Aorta (tissue), 5 donors: ENCODE measurements at regions not wholly inside any gene's neighbourhood (a gene's known extent, or its start where the extent isn't known, plus 50 kb on each side); places are given as distances from the start of the nearest gene placed in this dataset.

Source experiments
- ATAC-seq: fragments of 200-7000 bp; cut with Tn5 transposase; one replicate; pipeline ENCODE4 v1.9.1; 2022; ENCODE audit warnings: moderate library complexity; ENCODE audit not compliant: low FRiP score
- DNase-seq, 2 donors: peaks; one replicate each; pipeline ENCODE4 v3.0.0-alpha.2; 2020
- H3K27ac ChIP-seq, 2 donors: one replicate each; pipeline ENCODE4 v1.5.1; 2013; ENCODE audit warnings: low read length in 2 of 2, mild to moderate bottlenecking in 2 of 2, moderate library complexity in 2 of 2, control low read depth in 1 of 2, inconsistent platforms in 1 of 2, low read depth in 1 of 2
- H3K27me3 ChIP-seq, 2 donors: one replicate each; pipeline ENCODE4 v1.6.1; 2013; ENCODE audit warnings: control low read depth in 1 of 2, low read length in 1 of 2, mild to moderate bottlenecking in 1 of 2, moderate library complexity in 1 of 2; ENCODE audit not compliant: insufficient read depth in 2 of 2, control insufficient read depth in 1 of 2
- H3K36me3 ChIP-seq, 2 donors: one replicate each; pipeline ENCODE4 v1.6.1; 2013; ENCODE audit warnings: control low read depth in 1 of 2, low read length in 1 of 2, mild to moderate bottlenecking in 1 of 2; ENCODE audit not compliant: insufficient read depth in 2 of 2, control insufficient read depth in 1 of 2
- H3K4me1 ChIP-seq, 2 donors: one replicate each; pipeline ENCODE4 v1.6.1; 2013; ENCODE audit warnings: low read length in 2 of 2, control low read depth in 1 of 2, mild to moderate bottlenecking in 1 of 2, moderate library complexity in 1 of 2; ENCODE audit not compliant: insufficient read depth in 2 of 2, control insufficient read depth in 1 of 2
- H3K4me3 ChIP-seq, 2 donors: one replicate each; pipeline ENCODE4 v1.5.1; 2013; ENCODE audit warnings: low read length in 2 of 2, control low read depth in 1 of 2, mild to moderate bottlenecking in 1 of 2
- H3K9me3 ChIP-seq: one replicate; pipeline ENCODE4 v1.6.1; 2013; ENCODE audit warnings: mild to moderate bottlenecking, low read length; ENCODE audit not compliant: control insufficient read depth
- WGBS, 2 donors: extraction: QIAGEN DNeasy Blood & Tissue Kit; methylation state at CpG; one replicate each; pipeline ENCODE4 v1.1.7; 2013; 5-methylcytosine and 5-hydroxymethylcytosine counted together
- intact Hi-C, 2 donors: fragments of 100-400 bp; cut with DNase I; formaldehyde crosslinking; loops; one replicate each; pipeline versions ENCODE4 v1.14.2 to v1.15.0; 2022
- donor health status: healthy with polysubstance abuse.
- donor health status: Bipolar disorder and iron deficiency.
- donor health status: DM: no; HTN: no; CAD: no.
- donor health status: DM: no; HTN: no; CAD: no.
- donor health status: DM: yes; HTN: yes; CAD: no.

DNA sequence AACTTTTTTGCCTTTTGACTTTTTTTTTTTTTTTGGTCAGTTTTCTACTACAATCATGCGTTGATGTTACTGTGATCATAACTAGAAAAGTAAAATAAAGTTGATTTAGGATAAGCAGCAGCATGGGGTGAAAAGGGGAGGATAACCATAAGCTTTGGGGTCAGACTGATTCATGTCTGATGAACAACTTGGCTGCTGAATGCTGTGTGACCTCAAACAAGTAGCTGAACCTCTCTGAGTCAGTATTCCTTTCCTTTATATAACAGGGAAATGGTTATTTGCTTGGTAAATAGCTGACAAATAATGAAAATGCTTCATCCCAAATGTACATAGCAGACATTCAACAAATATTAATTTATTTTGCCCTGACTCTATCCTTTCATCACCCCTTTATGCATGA, 413.0 kb downstream of the VRK1 start:
- intact Hi-C loops, result no loop called here
- peaks cover 1% of the 10 kb centered on the region for H3K9me3 ChIP-seq
- DNase-seq (no peak), ATAC-seq (no peak)
- WGBS, 2 donors, result 84 to 96% methylated on average over 1 of the region's 1 CpG
- no peak overlapping the region for H3K4me3 ChIP-seq
- H3K36me3 ChIP-seq, result no peaks in the 10 kb centered on the region
- no peak overlapping the region for H3K27ac ChIP-seq
- H3K27me3 ChIP-seq, result no peaks in the 10 kb centered on the region
- H3K4me1 ChIP-seq, result no peaks in the 10 kb centered on the region

DNA sequence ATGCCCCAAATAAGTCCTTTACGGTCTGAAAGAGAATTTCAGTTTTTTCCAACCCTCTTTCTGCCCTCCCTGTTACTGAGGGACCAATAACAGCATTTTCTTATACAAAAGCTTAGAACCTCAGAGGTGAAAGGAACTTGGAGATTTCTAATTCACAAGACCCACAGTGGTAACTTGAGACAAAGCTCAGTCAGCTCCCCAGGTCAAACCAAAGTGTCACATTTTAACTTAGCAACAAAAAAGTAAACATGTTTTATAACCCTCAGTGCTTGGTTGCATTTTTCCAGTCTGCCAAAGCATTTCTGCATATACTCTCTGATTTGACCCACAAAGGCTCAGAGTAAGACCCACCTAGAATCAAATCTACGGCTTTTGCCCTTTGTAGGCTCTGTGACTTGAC, 415.2 kb downstream of the VRK1 start:
- intact Hi-C loops, result no loop called here
- WGBS, 2 donors, result 64 to 67% methylated on average over 2 of the region's 2 CpGs
- no peak for DNase-seq

GRCh38 chr14:97213720-97214119, 416.5 kb downstream of the VRK1 start:
- H3K36me3 ChIP-seq, result no peaks in the 10 kb centered on the region
- H3K4me1 ChIP-seq, result no peaks in the 10 kb centered on the region
- H3K27me3 ChIP-seq, result no peaks in the 10 kb centered on the region
- no peaks in the 10 kb centered on the region for H3K9me3 ChIP-seq
- DNase-seq (no peak), ATAC-seq (no peak)
- intact Hi-C loops, result no loop called here
- no peak overlapping the region for H3K4me3 ChIP-seq
- 32 to 47% methylated on average over 4 of the region's 4 CpGs for WGBS, 2 donors
- no peak overlapping the region for H3K27ac ChIP-seq

More for the DNA sequence above, 415.2 kb downstream of the VRK1 start:
- ATAC-seq, result no peak
- H3K4me3 ChIP-seq, result no peak overlapping the region
- no peaks in the 10 kb centered on the region for H3K36me3 ChIP-seq
- H3K9me3 ChIP-seq, result no peaks in the 10 kb centered on the region
- H3K4me1 ChIP-seq, result no peaks in the 10 kb centered on the region
- H3K27me3 ChIP-seq, result no peaks in the 10 kb centered on the region
- H3K27ac ChIP-seq, result no peak overlapping the region

DNA sequence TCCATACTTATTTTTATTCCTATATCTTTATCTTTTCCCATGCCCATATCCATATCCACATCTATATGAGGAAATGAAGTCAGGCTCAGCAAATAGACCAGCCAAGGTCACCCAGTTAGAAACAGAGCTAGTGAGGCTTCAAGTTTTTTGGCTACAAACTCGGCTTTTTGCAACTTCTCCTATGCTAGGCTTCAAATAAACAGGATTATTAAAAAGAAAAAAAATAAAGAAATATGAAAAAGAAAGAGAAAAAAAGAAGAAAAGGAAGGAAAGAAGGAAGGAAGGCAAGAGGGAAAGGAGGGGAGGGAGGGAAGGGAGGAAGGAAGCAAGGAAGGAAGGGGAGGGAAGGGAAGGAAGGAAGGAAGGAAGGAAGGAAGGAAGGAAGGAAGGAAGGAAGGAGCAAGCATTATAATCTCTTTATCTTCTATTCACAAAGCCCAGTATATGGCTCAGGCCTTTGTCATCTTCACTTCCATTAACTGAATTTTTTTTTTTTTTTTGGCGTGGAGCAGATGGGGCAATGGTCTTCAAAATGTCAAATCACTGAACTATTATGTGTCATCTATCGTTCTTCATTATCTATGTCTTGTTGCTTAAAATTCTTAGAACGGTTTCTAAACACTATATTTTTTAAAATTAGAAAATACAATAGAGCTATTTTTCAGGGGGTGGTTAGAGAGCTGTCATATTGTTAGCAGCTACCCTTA, 418.2 kb downstream of the VRK1 start:
- Histone ChIP-seq H3K9me3 (no peaks in the 10 kb centered on the region), H3K27me3 (no peaks in the 10 kb centered on the region), H3K4me3 (no peak overlapping the region), H3K4me1 (no peaks in the 10 kb centered on the region), H3K36me3 (no peaks in the 10 kb centered on the region), H3K27ac (no peak overlapping the region)
- 86 to 87% methylated on average over 4 of the region's 4 CpGs for WGBS, 2 donors
- DNase-seq (no peak), ATAC-seq (no peak)
- intact Hi-C loops, result no loop called here

DNA sequence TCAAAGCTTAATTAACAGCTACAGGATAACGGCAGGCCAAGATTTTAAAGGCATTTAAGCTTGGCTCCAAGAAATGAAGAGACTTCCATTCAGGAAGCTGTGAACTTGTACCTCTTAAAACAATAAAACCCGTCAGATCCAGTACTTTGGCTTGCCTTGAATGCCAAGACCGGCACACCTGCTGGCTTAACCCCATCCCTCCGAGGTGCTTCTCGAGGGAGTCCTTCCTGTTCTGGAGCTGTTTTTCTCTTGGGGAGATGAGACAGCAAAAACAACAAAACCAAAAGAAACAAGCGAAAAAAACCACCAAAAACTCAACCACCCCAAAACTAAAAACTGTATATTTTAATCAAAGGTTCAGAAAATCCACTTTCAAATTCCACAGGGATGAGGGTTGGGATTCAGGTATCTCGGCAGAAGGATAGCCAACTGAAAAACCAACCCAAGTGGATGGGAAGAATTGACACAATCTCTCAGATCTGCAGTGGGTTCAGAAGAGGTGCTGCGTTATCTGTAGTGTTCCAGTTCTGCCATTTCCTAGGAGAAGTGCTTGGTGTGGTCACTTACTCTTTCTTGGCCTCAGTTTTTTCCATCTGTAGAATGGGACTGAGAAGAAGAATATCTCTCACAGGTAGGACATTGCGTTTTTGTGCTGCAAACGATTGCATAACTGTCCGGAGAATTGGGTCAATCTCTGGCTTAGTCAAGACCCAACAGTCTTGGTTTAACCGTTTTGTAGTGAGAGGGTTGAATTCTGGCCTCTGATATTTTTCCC, 420.1 kb downstream of the VRK1 start:
- no peak for DNase-seq
- no peaks in the 10 kb centered on the region for H3K4me1 ChIP-seq
- ATAC-seq, result no peak
- no peak overlapping the region for H3K27ac ChIP-seq
- no peak overlapping the region for H3K4me3 ChIP-seq
- intact Hi-C loops, result no loop called here
- no peaks in the 10 kb centered on the region for H3K27me3 ChIP-seq
- 47 to 48% methylated on average over 12 of the region's 12 CpGs for WGBS, 2 donors
- no peaks in the 10 kb centered on the region for H3K36me3 ChIP-seq
- no peaks in the 10 kb centered on the region for H3K9me3 ChIP-seq

DNA sequence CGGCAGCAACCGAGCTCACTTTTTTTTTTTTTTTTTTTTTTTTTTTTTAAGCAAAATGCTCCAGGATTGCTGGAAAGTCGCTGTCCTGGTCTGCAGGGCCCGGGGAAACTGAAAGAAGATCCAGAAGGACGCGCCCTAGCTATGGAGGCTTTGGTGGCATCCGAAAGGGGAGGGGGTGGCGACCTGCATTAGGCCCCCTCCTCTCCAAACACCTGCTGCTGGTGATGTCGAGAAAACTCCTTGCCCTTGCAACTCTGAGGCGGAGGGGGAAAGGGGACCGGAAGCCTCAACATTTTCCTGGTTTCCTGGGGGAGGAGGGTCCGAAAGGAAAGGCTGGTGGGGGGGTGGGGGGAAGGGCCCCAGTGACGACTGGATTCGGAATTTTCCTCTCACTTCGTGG, 421.1 kb downstream of the VRK1 start:
- H3K4me1 ChIP-seq, result no peaks in the 10 kb centered on the region
- no peaks in the 10 kb centered on the region for H3K36me3 ChIP-seq
- no peaks in the 10 kb centered on the region for H3K9me3 ChIP-seq
- intact Hi-C loops, result no loop called here
- DNase-seq (no peak), ATAC-seq (no peak)
- H3K4me3 ChIP-seq, result no peak overlapping the region
- no peaks in the 10 kb centered on the region for H3K27me3 ChIP-seq
- 3 to 10% methylated on average over 13 to 15 of the region's 15 CpGs for WGBS, 2 donors
- no peak overlapping the region for H3K27ac ChIP-seq

DNA sequence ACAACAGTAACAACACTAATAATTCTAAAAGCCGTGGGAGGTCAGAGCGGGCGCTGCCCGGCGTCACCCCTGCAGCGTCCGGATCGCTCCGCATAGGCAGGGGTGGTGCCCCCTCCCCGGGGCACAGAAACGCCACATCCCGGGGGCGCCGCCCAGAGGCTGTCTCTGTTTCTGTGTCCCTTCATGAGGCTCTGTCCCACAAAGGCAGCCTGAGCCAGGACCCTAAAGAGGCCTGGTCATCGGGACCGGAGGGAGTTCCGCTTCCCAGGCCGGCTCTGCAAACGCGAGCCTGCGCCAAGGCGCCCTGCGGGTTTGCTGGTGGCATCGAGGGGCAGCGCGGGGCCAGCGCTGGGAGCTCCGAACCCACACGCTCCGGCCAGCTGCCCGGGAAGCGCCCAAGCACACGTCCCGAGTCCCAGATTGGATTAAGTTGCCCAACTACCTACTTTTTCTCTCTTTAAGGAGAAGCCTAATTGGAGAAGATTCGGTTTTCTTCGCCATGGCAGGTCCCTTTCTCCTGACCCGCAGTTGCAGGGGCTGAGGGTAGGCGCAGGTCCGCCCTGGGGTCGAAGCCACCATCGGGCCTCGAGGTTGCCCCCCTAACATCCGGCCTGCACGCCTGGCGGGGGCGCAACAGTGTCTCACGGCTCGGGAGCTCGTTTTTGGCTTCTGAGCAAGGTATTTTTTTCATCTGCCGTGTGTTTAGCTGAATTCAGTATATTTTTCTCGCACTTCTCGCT, 421.7 kb downstream of the VRK1 start:
- DNase-seq (no peak), ATAC-seq (no peak)
- Histone ChIP-seq H3K36me3 (no peaks in the 10 kb centered on the region), H3K27ac (no peak overlapping the region), H3K4me1 (no peaks in the 10 kb centered on the region), H3K4me3 (no peak overlapping the region), H3K9me3 (no peaks in the 10 kb centered on the region), H3K27me3 (no peaks in the 10 kb centered on the region)
- intact Hi-C loops, result no loop called here
- WGBS, 2 donors, result 0 to 1% methylated on average over 52 of the region's 52 CpGs

DNA sequence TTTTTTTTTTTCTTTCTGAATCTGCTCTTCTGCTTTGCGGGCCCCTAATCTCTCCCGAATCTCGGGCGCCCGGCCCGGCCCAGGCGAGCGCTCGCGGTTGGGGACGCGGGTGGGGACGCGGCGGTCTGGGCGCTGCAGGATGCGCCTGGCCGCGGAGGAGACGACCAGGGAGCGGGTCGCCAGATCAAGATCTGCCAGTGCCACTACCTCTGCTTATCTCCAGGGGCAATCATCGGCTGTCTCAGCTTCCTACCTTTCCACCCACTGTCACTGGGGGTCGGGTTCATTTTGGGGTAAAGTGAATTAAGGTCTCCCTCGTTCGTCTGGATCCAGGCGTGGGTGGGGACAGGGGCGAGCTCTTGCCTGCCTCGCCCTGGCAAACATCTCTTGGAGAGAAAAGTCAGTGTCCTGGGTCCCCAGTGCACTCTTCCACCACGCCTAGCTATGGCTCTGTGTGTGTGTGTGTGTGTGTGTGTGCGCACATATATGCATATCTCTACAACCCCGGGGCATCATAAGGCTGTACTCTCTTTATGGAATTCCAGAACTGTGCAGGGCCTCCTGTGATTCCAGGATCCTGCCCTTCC, 422.3 kb downstream of the VRK1 start:
- ATAC-seq (no peak), DNase-seq (no peak)
- 8 to 11% methylated on average over 32 of the region's 32 CpGs for WGBS, 2 donors
- Histone ChIP-seq H3K4me1 (no peaks in the 10 kb centered on the region), H3K27ac (no peak overlapping the region), H3K36me3 (no peaks in the 10 kb centered on the region), H3K9me3 (no peaks in the 10 kb centered on the region), H3K4me3 (no peak overlapping the region), H3K27me3 (no peaks in the 10 kb centered on the region)
- intact Hi-C loops, result no loop called here
